HG02840 (cell line): ENCODE measurements at regions not wholly inside any gene's neighbourhood (a gene's known extent, or its start where the extent isn't known, plus 50 kb on each side); places are given as distances from the start of the nearest gene placed in this dataset.

Experiments used
- ATAC-seq: cut with Tn5 transposase; IDR thresholded peaks from one replicate; pipeline ENCODE4 v1.9.1; 2021; ENCODE audit warnings: mild to moderate bottlenecking, moderate library complexity, moderate number of reproducible peaks; ENCODE audit not compliant: unreplicated experiment, low FRiP score

DNA sequence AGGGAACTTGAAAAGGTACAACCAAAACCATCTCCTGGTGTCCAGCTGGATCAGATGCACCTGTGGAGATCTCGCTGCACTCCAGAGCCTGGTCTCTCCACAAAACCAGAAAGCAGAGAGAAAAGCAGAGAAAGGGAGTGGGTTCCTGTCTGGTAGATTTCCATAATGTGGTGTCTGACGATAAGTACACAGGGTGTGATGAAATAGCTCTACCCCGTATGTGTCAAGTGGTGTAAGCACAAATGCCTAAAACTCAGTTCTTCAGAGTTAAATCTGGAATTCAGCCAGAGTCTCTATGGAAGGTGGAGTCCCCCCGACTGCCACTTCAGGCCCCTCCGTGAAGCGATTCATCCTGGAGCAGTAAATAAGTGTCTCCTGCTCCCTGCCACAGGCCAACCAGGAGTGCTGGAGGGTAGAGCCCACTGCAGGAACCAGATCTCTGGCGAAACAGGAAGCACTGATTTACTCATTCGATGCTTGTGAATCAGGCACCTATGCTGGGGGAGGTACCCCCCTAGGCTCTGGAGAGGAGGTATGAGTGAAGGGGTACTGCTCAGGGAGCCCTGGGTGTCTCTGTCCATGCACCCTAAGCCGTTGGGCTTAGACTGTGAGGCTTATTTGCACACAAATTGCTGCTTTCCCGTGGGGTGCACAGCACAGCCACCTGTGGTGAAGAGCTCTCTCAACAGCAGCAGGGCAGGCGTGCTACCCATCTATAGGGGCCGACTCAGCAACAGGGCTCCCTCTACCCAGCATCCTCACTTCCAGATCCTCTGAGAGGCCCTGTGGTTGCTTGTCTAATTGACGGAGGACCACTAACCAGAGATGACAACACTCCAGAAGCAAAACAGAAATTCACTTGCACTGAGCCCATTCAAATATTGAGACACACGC is 97.1 kb upstream of the MYOCD start:
- ATAC-seq: no peak

DNA sequence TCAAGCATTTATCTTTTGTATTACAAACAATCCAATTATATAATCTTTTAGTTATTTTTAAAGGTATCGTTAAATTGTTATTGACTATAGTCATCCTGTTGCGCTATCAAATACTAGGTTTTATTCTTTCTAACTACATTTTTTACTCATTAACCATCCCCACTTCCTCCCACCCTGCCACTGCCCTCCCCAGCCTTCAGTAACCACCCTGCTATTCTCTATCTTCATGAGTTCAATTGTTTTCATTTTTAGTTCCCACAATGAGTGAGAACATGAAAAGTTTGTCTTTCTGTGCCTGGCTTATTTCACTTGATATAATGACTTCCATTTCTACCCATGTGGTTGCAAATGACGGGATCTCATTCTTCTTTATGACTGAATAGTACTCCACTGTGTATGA is 94.1 kb upstream of the MYOCD start:
- no peak for ATAC-seq

DNA sequence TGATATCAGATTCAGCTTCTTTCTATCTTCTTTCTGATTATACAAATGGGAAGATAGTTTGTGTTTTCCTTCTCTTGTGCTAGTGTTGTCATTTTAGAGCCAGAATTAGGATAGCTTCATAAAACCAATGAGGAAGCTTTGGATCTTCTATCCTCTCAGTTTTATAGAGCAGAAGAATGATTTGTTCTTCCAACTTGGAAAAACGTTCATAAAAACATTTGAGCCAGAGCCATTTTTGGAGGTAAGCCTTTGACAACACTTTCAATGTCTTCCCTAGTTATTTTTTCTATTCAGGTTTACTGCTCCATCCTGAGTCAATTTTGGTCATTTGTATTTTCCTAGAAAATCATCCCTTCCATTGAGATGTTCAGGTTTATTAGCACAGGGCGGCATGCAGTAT is 91.2 kb upstream of the MYOCD start:
- ATAC-seq: no peak

DNA sequence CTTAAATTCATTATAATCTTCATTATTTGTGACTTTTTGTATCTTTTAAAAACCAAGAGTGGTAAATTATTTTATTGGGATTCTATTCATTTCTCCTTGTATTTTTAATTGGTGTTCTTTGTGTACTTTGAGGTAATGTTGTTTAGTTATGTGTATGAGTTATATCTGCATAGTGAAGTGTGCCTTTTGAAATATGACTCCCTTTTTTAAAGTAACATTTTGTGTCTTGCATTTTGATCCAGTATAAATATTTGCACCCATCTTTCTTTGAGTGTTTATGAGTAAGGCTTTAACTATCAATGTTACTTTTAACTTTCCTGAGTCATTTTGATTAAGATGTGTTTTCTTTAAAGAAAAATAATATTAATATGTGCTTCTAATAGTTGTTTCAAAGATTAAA is 90.0 kb upstream of the MYOCD start:
- no peak for ATAC-seq

DNA sequence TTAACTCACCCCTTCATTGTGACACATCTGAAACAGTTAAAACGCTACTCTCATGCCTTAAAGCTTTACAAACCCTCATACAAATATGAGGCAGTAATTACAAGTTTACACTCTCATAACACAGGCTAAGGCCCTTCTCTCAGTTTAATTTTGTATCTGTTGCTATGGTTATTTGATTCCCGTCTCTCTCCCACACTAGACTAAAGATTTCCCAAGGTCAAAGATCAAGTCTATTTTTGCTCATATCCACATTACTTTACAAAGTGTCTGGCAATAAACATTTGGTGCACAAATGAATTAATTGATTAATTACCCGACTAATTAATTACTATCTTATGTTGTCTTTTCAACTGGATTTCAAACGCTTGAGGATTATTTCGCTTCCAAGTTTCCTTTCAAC is 86.4 kb upstream of the MYOCD start:
- ATAC-seq: no peak

DNA sequence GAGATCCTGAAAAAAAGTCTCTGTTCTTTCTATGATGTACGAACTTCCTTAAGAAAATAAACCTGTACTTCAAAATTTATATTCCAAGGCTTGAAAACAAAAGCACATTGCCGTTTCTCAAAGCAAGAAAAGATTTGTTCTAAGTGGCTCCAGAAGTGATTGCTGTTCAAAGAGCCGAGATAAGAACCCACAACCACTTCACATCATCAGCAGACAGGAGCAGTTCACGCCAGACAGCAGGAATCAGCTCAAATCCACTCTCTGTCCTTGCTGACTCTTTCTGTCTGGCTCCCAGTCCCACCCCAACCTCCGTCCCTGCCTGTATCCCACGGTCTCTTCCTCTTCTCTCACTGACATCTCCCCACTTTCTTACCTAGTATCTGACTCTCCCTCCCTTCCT is 85.0 kb upstream of the MYOCD start:
- ATAC-seq: no peak

DNA sequence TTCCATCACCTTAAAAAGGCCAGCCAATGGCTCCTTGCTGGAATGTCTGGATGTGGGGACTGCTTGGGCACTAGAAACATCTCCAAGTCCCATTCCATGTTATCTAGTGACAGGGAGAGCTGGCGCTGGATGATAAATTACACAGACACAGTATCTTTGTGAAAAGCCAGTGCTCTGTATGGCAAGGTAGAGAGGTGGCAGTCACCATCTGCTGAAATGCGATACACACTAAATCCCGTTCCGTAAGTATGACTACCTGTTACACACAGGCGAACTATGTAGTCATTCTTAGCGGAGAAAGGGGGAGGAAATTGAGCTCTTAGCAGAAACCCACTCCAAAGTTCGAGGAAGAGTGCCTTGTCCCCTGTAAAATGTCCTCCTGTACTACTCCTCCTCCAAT is 81.0 kb upstream of the MYOCD start:
- no peak for ATAC-seq

DNA sequence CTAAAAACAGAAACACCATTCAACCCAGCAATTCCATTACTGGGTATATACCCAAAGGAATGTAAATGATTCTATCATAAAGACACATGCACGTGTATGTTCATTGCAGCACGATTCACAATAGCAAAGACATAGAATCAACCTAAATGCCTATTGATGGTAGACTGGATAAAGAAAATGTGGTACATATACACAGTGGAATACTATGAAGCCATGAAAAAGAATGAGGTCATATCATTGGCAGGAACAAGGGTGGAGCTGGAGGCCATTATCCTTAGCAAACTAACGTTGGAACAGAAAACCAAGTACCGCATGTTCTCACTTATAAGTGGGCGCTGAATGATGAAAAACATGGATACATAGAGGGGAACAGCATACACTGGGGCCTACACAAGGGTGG is 77.2 kb upstream of the MYOCD start:
- no peak for ATAC-seq

DNA sequence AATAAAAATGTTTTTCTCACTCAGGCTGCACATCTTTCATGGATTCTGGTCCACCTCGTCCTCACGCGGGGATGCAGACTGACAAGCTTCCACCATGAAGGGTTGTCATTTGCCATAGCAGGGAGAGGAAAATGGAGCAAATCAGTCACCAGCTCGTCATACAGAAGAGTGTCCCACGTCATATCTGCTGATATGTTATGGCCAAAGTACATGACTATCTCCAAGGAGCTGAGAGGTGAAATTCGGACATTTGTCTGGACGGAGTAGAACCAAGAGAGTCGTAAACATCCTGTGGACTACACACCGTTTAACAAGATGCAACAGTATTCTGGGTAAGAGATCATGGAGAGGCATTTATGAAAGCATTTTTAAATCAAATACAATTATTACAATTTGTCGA is 75.3 kb upstream of the MYOCD start:
- ATAC-seq: no peak

DNA sequence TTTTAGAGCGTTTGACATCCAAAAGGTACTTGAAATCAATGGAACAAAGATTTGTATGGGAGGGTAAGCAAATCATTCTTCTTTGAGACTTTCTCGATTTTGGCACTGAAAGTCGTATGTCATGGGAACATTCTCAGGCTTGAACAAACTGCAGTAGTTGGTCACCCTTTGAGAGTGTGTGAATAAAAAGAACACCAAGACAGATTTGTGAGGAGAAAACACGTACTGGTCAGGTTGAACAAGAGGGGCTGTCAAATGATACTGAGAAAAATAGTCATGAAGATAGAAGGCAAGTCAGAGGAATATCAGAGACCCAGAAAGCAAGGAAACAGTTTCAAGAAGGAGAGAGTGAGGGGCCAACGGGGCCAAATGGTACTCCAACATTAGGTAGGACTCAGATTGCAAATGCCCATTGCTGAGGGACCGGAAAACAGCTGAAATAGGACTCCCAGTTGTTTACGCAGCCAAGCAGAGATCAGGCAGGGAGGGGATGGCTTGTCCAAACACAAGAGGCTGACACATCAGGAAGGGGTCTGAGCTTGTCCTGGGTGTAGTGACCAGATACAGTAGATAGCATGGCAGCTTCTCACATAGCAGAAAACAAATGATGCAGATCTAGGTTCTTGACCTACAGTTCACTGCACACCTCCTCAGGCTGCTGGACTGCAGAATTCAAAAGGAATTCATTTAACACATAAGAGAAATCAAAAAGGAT is 74.5 kb upstream of the MYOCD start:
- ATAC-seq: no peak

DNA sequence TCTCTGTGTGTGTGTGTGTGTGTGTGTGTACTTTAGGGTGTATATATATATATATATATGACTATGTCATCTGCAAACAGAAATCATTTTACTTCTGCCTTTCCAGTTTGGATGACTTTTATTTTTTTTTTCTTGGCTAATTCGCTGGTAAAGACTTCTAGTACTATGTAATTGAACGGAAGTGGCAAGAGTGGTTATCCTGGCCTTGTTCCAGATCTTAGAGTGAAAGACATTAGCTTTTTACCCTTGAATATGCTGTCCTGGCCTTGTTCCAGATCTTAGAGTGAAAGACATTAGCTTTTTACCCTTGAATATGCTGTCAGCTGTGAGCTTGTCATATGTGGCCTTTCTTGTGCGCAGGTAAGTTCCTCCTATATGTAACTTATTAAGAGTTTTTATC is 72.7 kb upstream of the MYOCD start:
- no peak for ATAC-seq

DNA sequence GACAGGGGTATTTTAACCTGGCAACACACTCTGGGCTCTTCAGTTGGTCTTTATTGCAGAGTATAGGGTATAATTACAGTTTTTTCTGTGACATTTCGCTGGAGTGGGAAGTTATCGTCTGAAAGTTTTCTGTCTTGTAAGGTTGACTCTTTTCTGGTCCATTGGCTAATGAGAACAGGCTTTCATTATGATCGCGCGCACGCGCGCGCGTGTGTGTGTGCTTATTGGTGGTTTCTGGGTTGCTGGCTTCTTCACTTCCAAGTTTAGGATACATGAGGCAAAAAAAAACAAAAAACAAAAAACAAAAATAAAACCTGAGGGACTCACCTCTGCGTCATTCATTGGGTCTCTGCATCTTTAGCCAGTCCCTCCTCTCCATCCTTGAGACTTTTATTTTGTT is 68.7 kb upstream of the MYOCD start:
- no peak for ATAC-seq

DNA sequence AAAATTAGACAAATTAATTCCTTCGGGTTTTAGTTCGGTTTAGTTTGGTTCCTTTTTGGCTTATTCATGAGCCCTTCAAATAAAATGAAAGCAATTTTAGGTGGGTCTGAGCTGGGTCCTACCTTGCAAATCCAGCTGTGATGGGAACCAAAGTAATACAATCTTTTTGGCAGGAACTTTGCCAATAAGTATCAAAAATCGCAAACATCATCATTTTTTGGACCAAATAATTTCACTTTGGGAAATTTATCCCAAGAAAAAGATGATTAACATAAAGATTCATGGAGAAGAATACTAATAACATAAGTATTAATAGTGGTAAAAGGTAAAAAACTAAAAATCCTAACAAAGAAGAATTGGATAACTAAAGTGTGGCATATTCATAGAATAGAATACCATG is 67.8 kb upstream of the MYOCD start:
- no peak for ATAC-seq

DNA sequence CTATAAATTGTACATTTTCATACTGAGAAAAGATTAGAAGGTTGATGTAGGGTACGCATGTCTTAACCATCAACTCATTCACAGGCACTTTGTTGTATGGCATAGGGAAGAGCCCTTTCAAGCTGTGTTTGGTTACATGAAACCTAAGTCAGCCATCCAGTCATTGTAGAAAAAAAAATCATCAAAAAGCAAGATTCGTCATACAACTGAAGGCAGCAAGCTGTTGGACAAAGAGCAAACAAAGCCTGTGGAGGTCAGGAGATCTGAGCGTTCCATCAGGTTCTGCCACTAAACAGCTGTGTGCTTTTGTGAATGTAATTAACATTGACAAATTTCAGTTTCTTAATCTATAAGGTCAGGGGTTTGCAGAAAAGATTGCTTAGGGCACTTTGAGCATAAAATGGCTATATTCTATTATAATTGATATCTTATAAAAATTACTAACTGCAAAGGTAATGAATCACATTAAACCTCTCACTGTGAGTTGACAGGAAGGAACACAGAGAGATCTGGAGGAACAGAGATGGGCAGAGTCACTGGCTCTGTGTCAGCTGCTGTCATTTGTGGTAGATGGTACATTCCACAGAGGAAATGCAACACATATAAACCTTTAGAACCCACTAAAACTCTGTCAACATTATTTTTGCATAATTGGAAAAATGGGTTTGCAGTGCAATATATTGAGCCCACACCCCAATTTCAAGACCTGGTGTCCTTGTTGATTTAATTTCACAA is 66.3 kb upstream of the MYOCD start:
- ATAC-seq: no peak

DNA sequence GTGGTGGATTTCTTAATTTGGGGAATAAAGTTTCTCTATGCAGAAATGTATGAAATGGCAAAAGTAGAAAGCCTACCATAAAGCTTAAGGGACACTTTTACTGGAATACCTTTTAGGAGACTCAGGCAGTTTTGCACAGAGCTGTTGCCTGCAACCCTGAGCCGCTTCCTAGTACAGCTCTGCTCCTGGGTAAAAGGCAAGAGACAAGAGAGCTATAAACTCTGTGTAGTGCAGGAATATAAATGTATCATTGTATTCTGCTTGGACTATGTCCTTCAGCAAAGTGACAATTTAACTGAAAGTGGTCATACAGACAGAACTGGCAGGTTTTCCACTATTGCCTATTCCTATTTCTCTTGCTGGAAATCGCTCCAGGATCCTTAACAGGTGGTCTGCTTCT is 65.3 kb upstream of the MYOCD start:
- ATAC-seq: no peak

DNA sequence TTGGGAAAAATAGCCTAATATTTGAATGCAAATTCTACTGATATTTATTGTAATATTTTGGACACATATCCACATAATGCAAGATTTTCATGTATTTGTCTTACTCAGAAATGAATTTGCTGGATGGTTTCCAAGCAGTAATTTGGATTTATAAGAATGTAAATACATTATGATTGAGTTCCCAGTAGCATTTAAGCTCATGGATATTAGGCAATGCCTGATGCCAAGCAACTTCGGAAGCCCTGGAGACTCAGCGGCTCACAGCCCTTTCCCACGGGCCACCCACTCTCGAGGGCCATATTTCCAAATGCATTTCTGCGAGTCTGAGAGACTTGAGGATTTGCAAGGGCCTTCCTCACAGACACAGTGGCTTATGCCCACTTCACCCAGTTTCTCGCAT is 62.1 kb upstream of the MYOCD start:
- no peak for ATAC-seq

DNA sequence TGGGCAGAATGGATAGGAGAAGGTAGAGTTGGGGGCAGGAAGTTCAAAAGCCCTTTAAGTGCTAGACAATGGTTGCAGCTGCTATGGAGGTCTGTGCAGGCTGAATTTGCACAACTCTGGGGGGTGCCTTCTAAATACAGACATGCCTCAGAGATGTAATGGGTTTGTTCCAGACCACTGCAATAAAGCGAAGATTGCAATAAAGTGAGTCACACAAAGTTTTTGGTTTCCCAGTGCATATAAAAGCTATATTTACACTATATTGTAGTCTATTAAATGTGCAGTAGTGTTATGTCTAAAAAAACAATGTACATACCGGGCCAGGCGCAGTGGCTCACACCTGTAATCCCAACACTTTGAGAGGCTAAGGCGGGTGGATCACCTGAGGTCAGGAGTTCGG is 60.5 kb upstream of the MYOCD start:
- no peak for ATAC-seq

DNA sequence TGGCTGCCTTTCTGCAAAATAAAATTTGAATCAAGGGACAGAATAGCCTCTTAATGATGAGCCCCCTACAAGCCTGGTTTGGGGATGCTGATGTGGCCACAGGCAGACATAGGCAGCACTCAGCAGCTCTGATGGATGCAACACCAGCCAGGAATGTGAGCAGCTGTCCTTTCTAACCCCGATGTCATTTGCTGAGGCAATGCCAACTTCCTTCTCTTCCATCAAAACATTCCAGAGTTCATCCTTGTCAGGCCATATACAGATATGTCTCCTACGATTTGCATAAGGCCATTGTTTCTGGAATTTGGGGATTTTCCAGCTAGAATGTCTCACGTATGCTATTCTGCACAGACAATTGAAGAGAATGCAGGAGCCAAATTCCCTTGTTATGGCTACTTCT is 52.1 kb upstream of the MYOCD start:
- ATAC-seq: no peak
